GM12872 (cell line): ENCODE measurements at regions not wholly inside any gene's neighbourhood (a gene's known extent, or its start where the extent isn't known, plus 50 kb on each side); places are given as distances from the start of the nearest gene placed in this dataset.

ENCODE experiments used
- TF ChIP-seq, protein P1 (sequence below): IDR thresholded peaks from 3 replicates; pipeline ENCODE4 v1.5.1; 2011; ENCODE audit warnings: low read depth, mild to moderate bottlenecking, low read length, moderate library complexity; ENCODE audit not compliant: insufficient read depth

DNA sequence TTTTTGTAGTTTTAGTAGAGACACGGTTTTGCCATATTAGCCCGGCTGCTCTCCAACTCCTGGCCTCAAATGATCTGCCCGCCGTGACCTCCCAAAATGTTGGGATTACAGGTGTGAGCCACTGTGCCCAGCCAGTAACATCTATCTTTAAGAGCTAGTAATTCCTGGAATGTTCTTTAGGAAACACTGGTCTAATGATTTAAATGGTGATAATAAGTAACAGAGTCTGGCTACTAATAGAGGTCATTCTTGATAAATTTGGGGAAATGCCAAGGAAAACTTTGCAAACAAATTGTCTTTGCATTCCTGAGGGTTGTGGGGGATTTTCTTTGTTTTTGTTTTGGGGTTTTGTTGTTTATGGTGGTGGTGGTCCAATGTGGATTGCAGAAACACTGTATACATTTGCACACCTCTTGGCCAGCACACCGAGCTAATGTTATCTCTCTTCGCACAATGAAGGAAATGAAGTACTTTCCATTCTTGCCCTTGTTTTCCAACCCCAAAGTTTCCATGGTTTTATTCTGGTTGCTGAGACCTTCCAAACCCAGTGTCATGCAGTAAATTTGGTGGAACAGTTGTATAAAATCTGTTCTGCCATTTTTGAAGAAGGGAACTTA lies 51.3 kb upstream of the WIPF3 start:
- TF ChIP-seq, protein P1, sequence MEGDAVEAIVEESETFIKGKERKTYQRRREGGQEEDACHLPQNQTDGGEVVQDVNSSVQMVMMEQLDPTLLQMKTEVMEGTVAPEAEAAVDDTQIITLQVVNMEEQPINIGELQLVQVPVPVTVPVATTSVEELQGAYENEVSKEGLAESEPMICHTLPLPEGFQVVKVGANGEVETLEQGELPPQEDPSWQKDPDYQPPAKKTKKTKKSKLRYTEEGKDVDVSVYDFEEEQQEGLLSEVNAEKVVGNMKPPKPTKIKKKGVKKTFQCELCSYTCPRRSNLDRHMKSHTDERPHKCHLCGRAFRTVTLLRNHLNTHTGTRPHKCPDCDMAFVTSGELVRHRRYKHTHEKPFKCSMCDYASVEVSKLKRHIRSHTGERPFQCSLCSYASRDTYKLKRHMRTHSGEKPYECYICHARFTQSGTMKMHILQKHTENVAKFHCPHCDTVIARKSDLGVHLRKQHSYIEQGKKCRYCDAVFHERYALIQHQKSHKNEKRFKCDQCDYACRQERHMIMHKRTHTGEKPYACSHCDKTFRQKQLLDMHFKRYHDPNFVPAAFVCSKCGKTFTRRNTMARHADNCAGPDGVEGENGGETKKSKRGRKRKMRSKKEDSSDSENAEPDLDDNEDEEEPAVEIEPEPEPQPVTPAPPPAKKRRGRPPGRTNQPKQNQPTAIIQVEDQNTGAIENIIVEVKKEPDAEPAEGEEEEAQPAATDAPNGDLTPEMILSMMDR = no peak
